ENCODE measurements at regions not wholly inside any gene's neighbourhood (a gene's known extent, or its start where the extent isn't known, plus 50 kb on each side); places are given as distances from the start of the nearest gene placed in this dataset.

GRCh38 chr11:105371311-105371710, 231.7 kb upstream of the CARD18 start:
- no peak for TF ChIP-seq CEBPB (IDR thresholded peaks at IDR 0.05)
- TF ChIP-seq MAX (IDR thresholded peaks at IDR 0.05): no peak
- no peak for TF ChIP-seq TAF1 (IDR thresholded peaks at IDR 0.05; ENCODE audit: low read depth)
- TF ChIP-seq TEAD4 (IDR thresholded peaks at IDR 0.05): no peak
- no peak for TF ChIP-seq NFIC (IDR thresholded peaks at IDR 0.05)
- TF ChIP-seq EGR1 (IDR thresholded peaks at IDR 0.05): no peak
- no peak for TF ChIP-seq TCF12 (IDR thresholded peaks at IDR 0.05; ENCODE audit: low read depth)

GRCh38 chr11:105368711-105369110, 229.1 kb upstream of the CARD18 start:
- TF ChIP-seq CEBPB (IDR thresholded peaks at IDR 0.05) (no peak), MAX (IDR thresholded peaks at IDR 0.05) (no peak), TEAD4 (IDR thresholded peaks at IDR 0.05) (no peak), NFIC (IDR thresholded peaks at IDR 0.05) (no peak), EGR1 (IDR thresholded peaks at IDR 0.05) (no peak), RAD21 (IDR thresholded peaks at IDR 0.05; ENCODE audit: low read depth) (no peak)

DNA sequence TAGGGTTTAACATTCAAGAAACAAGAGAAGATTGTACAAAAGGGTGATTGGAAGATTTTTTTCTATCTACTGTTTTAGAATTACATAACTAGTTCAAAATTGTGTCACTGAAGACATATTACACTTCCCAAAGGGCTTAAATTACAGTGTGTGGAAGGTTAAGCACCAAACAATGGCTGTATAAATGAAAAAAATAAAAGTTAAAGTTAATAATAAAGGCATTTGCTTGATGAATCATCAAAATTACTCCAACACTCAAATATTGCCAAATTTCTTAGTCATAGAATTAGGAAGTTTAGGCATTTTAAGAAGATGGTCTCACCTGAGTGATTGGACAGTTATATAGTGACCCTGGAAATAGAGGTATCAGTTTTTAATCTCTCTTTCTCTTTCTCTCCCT, 227.6 kb upstream of the CARD18 start:
- TF ChIP-seq TCF12 (IDR thresholded peaks at IDR 0.05; ENCODE audit: low read depth): no peak
- no peak for TF ChIP-seq EP300 (IDR thresholded peaks at IDR 0.05; ENCODE audit: borderline replicate concordance)
- no peak for TF ChIP-seq CEBPB (IDR thresholded peaks at IDR 0.05)
- no peak for TF ChIP-seq MAX (IDR thresholded peaks at IDR 0.05)
- TF ChIP-seq, protein P1, sequence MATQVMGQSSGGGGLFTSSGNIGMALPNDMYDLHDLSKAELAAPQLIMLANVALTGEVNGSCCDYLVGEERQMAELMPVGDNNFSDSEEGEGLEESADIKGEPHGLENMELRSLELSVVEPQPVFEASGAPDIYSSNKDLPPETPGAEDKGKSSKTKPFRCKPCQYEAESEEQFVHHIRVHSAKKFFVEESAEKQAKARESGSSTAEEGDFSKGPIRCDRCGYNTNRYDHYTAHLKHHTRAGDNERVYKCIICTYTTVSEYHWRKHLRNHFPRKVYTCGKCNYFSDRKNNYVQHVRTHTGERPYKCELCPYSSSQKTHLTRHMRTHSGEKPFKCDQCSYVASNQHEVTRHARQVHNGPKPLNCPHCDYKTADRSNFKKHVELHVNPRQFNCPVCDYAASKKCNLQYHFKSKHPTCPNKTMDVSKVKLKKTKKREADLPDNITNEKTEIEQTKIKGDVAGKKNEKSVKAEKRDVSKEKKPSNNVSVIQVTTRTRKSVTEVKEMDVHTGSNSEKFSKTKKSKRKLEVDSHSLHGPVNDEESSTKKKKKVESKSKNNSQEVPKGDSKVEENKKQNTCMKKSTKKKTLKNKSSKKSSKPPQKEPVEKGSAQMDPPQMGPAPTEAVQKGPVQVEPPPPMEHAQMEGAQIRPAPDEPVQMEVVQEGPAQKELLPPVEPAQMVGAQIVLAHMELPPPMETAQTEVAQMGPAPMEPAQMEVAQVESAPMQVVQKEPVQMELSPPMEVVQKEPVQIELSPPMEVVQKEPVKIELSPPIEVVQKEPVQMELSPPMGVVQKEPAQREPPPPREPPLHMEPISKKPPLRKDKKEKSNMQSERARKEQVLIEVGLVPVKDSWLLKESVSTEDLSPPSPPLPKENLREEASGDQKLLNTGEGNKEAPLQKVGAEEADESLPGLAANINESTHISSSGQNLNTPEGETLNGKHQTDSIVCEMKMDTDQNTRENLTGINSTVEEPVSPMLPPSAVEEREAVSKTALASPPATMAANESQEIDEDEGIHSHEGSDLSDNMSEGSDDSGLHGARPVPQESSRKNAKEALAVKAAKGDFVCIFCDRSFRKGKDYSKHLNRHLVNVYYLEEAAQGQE (IDR thresholded peaks at IDR 0.05; ENCODE audit: low read depth): no peak
- TF ChIP-seq FOXM1 (IDR thresholded peaks at IDR 0.05; ENCODE audit: borderline replicate concordance, low read depth): no peak
- TF ChIP-seq YY1 (IDR thresholded peaks at IDR 0.05; ENCODE audit: low read depth): no peak
- TF ChIP-seq TAF1 (IDR thresholded peaks at IDR 0.05; ENCODE audit: low read depth): no peak
- no peak for TF ChIP-seq NFIC (IDR thresholded peaks at IDR 0.05)
- TF ChIP-seq EGR1 (IDR thresholded peaks at IDR 0.05): no peak
- TF ChIP-seq USF1 (IDR thresholded peaks at IDR 0.05): no peak
- TF ChIP-seq TEAD4 (IDR thresholded peaks at IDR 0.05): no peak
- no peak for TF ChIP-seq CREB1 (IDR thresholded peaks at IDR 0.05; ENCODE audit: low read depth)
- TF ChIP-seq RAD21 (IDR thresholded peaks at IDR 0.05; ENCODE audit: low read depth): no peak
- TF ChIP-seq ZBTB7A (IDR thresholded peaks at IDR 0.05; ENCODE audit: low read depth): no peak

DNA sequence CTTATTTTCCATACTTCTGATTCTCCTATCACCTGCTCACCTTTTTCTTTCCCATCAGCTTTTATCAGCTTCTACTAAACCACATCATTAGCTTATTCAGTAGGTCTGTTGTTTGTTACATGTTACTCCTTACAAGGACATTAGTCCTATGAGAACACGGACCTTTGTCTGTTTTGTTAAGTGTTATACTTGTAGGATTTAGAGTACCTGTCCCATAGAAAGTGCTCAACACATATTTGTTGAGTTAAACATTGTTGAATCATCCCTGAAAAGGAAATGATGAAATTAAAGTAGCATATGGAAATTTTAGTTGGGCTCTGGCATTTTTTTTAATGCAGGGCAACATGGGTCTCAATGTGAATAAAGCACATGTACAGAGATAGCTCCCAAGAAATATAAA, 222.1 kb upstream of the CARD18 start:
- TF ChIP-seq YY1 (IDR thresholded peaks at IDR 0.05; ENCODE audit: low read depth): no peak
- no peak for TF ChIP-seq ZBTB7A (IDR thresholded peaks at IDR 0.05; ENCODE audit: low read depth)
- TF ChIP-seq TEAD4 (IDR thresholded peaks at IDR 0.05): no peak

DNA sequence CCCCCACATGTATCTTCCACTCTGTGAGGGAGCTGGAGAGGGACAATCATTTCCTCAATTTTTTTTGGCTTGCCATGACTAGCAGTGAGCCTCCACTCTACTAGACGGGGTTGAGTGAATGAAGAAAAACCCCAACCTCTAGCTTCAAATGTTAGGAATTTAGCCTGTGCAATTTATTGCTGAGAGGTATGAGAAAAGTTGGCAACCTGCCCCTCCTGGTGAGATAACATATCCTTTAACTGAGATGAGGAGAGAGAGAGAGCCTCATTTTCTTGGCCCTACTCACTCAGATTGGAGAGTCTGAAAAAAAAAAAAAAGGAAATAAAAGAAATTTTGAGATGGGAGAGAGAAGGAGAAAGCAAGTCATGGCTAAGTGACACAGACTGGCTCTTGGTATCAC, 218.2 kb upstream of the CARD18 start:
- TF ChIP-seq TCF12 (IDR thresholded peaks at IDR 0.05; ENCODE audit: low read depth) (no peak), NFIC (IDR thresholded peaks at IDR 0.05) (no peak), CEBPB (IDR thresholded peaks at IDR 0.05) (no peak), MAX (IDR thresholded peaks at IDR 0.05) (no peak), EP300 (IDR thresholded peaks at IDR 0.05; ENCODE audit: borderline replicate concordance) (no peak)

DNA sequence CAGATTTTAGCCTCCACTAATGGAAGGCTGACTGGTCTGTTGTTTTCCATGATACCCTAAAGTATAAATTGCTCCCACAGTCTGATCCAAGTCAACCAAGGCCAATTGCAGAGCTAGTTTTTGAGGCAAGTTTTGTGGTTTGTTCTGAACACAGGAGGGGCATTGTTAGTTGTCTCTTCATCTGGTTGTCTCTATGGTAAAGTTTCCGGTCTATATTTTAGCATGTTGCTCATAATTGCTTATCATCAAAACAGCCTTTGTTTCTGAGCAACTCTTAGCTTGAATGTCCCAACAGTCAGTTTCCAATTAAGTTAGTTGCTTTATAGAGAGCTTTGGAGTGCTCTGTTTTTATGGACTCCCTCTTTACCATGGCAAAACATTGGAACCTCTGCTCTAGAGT, 217.6 kb upstream of the CARD18 start:
- TF ChIP-seq RAD21 (IDR thresholded peaks at IDR 0.05; ENCODE audit: low read depth): no peak
- TF ChIP-seq, protein P1 (IDR thresholded peaks at IDR 0.05; ENCODE audit: low read depth): no peak

- peak; percentile 41; the same call in 1 of the 2 replicates for TF ChIP-seq NFIC (IDR thresholded peaks at IDR 0.05)
- no peak for TF ChIP-seq ZBTB7A (IDR thresholded peaks at IDR 0.05; ENCODE audit: low read depth)
Measured at GRCh38 chr11:105344938-105345337, 205.4 kb upstream of the CARD18 start.
